H1 (cell line): ENCODE measurements at regions not wholly inside any gene's neighbourhood (a gene's known extent, or its start where the extent isn't known, plus 50 kb on each side); places are given as distances from the start of the nearest gene placed in this dataset.

Experiments used
- CTCF ChIA-PET: fragments of 300-600 bp; sonication (Branson Sonifier 250); formaldehyde crosslinking; loops from one replicate; lab custom pipeline; 2021; ENCODE audit not compliant: partially characterized antibody; lab: Charles Lee
- POLR2A ChIA-PET: fragments of 300-600 bp; sonication (Branson Sonifier 250); formaldehyde crosslinking; loops from one replicate; lab custom pipeline; 2021; ENCODE audit warnings: inconsistent platforms; ENCODE audit not compliant: partially characterized antibody; lab: Charles Lee
- DNase-seq, 2 experiments: peaks; one replicate each; pipeline versions ENCODE4 v3.0.0 to v3.0.0-alpha.2; 2010 to 2022; ENCODE audit warnings: low spot score in 2 of 2, low read depth in 1 of 2, mixed read lengths in 1 of 2
- FAIRE-seq: peaks from 2 replicates; lab custom pipeline; 2011; peaks lifted over from hg19 to GRCh38; lab: Jason Lieb, UNC
- H2AFZ ChIP-seq: 2 replicates; pipeline ENCODE4 v1.8.1; 2012; ENCODE audit warnings: low read length, inconsistent platforms
- H2AK5ac ChIP-seq: 2 replicates; pipeline ENCODE4 v1.6.1; 2013; ENCODE audit warnings: low read depth, low read length
- H2BK120ac ChIP-seq: replicated peaks from 2 replicates; pipeline ENCODE3; 2013; ENCODE audit warnings: low read depth, low read length, inconsistent platforms
- H2BK12ac ChIP-seq: 2 replicates; pipeline ENCODE4 v1.6.1; 2013; ENCODE audit warnings: low read depth, low read length
- H2BK15ac ChIP-seq: 2 replicates; pipeline ENCODE4 v1.6.1; 2013; ENCODE audit warnings: low read length
- H2BK20ac ChIP-seq: 2 replicates; pipeline ENCODE4 v1.6.1; 2013; ENCODE audit warnings: low read length
- H2BK5ac ChIP-seq: 2 replicates; pipeline ENCODE4 v1.6.1; 2013; ENCODE audit warnings: low read depth, low read length
- H3K14ac ChIP-seq: 2 replicates; pipeline ENCODE4 v1.6.1; 2013; ENCODE audit warnings: inconsistent platforms; ENCODE audit not compliant: insufficient read length
- H3K18ac ChIP-seq: 2 replicates; pipeline ENCODE4 v1.6.1; 2013; ENCODE audit warnings: low read length; ENCODE audit errors: extremely low read depth
- H3K23ac ChIP-seq: 2 replicates; pipeline ENCODE4 v1.6.1; 2013; ENCODE audit warnings: inconsistent platforms; ENCODE audit not compliant: insufficient read length
- H3K23me2 ChIP-seq: 2 replicates; pipeline ENCODE4 v1.6.1; 2013; ENCODE audit warnings: low read depth, low read length
- H3K27ac ChIP-seq: 2 replicates; pipeline ENCODE4 v1.6.1; 2011; ENCODE audit warnings: low read depth, low read length, inconsistent platforms
- H3K27me3 ChIP-seq, 4 experiments: replicated peaks in 1 of 4; 1 replicate in 1 of 4; 2 replicates in 3 of 4; pipeline versions ENCODE4 v1.6.1 to v1.8.1; 2011 to 2013; ENCODE audit warnings: low read length in 3 of 4, mild to moderate bottlenecking in 3 of 4, inconsistent platforms in 2 of 4, mixed read lengths in 2 of 4, moderate library complexity in 1 of 4; ENCODE audit not compliant: control insufficient read depth in 3 of 4, insufficient read depth in 3 of 4; ENCODE audit errors: extremely low read depth in 1 of 4
- H3K36me3 ChIP-seq, 4 experiments: 2 replicates each; pipeline versions ENCODE4 v1.6.1 to v1.8.1; 2011 to 2013; ENCODE audit warnings: mild to moderate bottlenecking in 4 of 4, low read length in 3 of 4, moderate library complexity in 2 of 4, control low read depth in 1 of 4, inconsistent platforms in 1 of 4; ENCODE audit not compliant: insufficient read depth in 4 of 4, control insufficient read depth in 2 of 4
- H3K4ac ChIP-seq: replicated peaks from 2 replicates; pipeline ENCODE3; 2013; ENCODE audit warnings: low read length, low read depth, mixed read lengths, inconsistent platforms; ENCODE audit not compliant: insufficient read length
- H3K4me1 ChIP-seq, 4 experiments: replicated peaks in 1 of 4; 1 replicate in 1 of 4; 2 replicates in 3 of 4; pipeline versions ENCODE4 v1.6.1 to v1.8.1; 2011 to 2013; ENCODE audit warnings: low read length in 3 of 4, inconsistent platforms in 2 of 4, mixed read lengths in 1 of 4; ENCODE audit not compliant: insufficient read depth in 4 of 4, control insufficient read depth in 3 of 4
- H3K4me2 ChIP-seq, 2 experiments: 2 replicates each; pipeline versions ENCODE4 v1.6.1 to v1.8.1; 2011 to 2013; ENCODE audit warnings: low read depth in 2 of 2, low read length in 2 of 2, control low read depth in 1 of 2, inconsistent platforms in 1 of 2, mild to moderate bottlenecking in 1 of 2; ENCODE audit not compliant: insufficient read depth in 1 of 2
- H3K4me3 ChIP-seq, 4 experiments: fragments of 200-600, 300-600 bp in 1 of 4; sonication (generic), shearing (Covaris generic), sonication (Bioruptor Twin) in 1 of 4; 2 replicates each; pipeline versions ENCODE4 v1.5.1 to v1.8.1; 2011 to 2016; ENCODE audit warnings: low read length in 4 of 4, low read depth in 3 of 4, control low read depth in 2 of 4, inconsistent platforms in 2 of 4, mild to moderate bottlenecking in 2 of 4, mixed read lengths in 1 of 4, moderate library complexity in 1 of 4; ENCODE audit not compliant: insufficient read depth in 2 of 4; ENCODE audit errors: extremely low read depth in 1 of 4
- H3K56ac ChIP-seq: replicated peaks from 2 replicates; pipeline ENCODE3; 2013; ENCODE audit warnings: low read depth, mild to moderate bottlenecking, mixed read lengths, low read length, inconsistent platforms; ENCODE audit not compliant: insufficient read length
- H3K79me1 ChIP-seq: 2 replicates; pipeline ENCODE4 v1.6.1; 2013; ENCODE audit warnings: low read depth, low read length, control low read depth
- H3K79me2 ChIP-seq, 2 experiments: 2 replicates each; pipeline versions ENCODE4 v1.6.1 to v1.8.1; 2012 to 2013; ENCODE audit warnings: low read length in 2 of 2, mild to moderate bottlenecking in 2 of 2, inconsistent platforms in 1 of 2; ENCODE audit not compliant: insufficient read depth in 2 of 2, control insufficient read depth in 1 of 2
- H3K9ac ChIP-seq, 4 experiments: replicated peaks in 1 of 4; 1 replicate in 1 of 4; 2 replicates in 3 of 4; pipeline versions ENCODE4 v1.6.1 to v1.8.1; 2011 to 2013; ENCODE audit warnings: low read depth in 3 of 4, low read length in 3 of 4, control low read depth in 2 of 4, mild to moderate bottlenecking in 2 of 4, moderate library complexity in 2 of 4, inconsistent platforms in 1 of 4; ENCODE audit errors: extremely low read depth in 1 of 4
- H3K9me3 ChIP-seq, 2 experiments: 2 replicates each; pipeline versions ENCODE4 v1.6.1 to v1.8.1; 2012 to 2013; ENCODE audit warnings: mild to moderate bottlenecking in 2 of 2, moderate library complexity in 2 of 2, control low read depth in 1 of 2, inconsistent platforms in 1 of 2, low read depth in 1 of 2, low read length in 1 of 2, mixed read lengths in 1 of 2; ENCODE audit not compliant: insufficient read depth in 2 of 2
- H4K20me1 ChIP-seq, 2 experiments: replicated peaks in 1 of 2; 2 replicates each; pipeline versions ENCODE3 to v1.8.1; 2011 to 2013; ENCODE audit warnings: inconsistent platforms in 2 of 2, low read length in 2 of 2, mild to moderate bottlenecking in 1 of 2; ENCODE audit not compliant: insufficient read depth in 2 of 2, control insufficient read depth in 1 of 2
- H4K5ac ChIP-seq: 2 replicates; pipeline ENCODE4 v1.6.1; 2013; ENCODE audit warnings: low read length, low read depth, mixed read lengths, inconsistent platforms; ENCODE audit not compliant: insufficient read length
- H4K8ac ChIP-seq: 2 replicates; pipeline ENCODE4 v1.8.0; 2013; ENCODE audit warnings: mild to moderate bottlenecking, moderate library complexity, low read length, inconsistent platforms; ENCODE audit not compliant: insufficient read depth; ENCODE audit errors: extremely low read depth
- H4K91ac ChIP-seq: replicated peaks from 2 replicates; pipeline ENCODE3; 2013; ENCODE audit warnings: low read length, mixed read lengths, inconsistent platforms; ENCODE audit not compliant: insufficient read length
- BCL11A ChIP-seq, 2 experiments: IDR thresholded peaks; one replicate each; pipeline ENCODE4 v1.6.1; 2011; ENCODE audit warnings: low read depth in 2 of 2, low read length in 2 of 2, mild to moderate bottlenecking in 2 of 2
- BRCA1 ChIP-seq: IDR thresholded peaks from 2 replicates; pipeline ENCODE4 v1.6.1; 2012; ENCODE audit warnings: low read depth, low read length, improper control_type of control experiment
- CBX5 ChIP-seq: fragments of 300-800, 300-1000 bp; sonication (generic); IDR thresholded peaks from 2 replicates; pipeline ENCODE4 v1.7.1; 2016; ENCODE audit warnings: antibody characterized with exemption, low read length, low read depth
- EP300 ChIP-seq, 2 experiments: IDR thresholded peaks; 1 replicate in 1 of 2; 2 replicates in 1 of 2; pipeline ENCODE4 v1.6.1; 2011 to 2012; ENCODE audit warnings: low read depth in 2 of 2, low read length in 2 of 2, mild to moderate bottlenecking in 2 of 2, borderline replicate concordance in 1 of 2, inconsistent platforms in 1 of 2, moderate library complexity in 1 of 2
- NANOG ChIP-seq: IDR thresholded peaks from 2 replicates; pipeline ENCODE4 v1.6.1; 2011; ENCODE audit warnings: low read length, low read depth, mild to moderate bottlenecking, inconsistent platforms; ENCODE audit not compliant: insufficient read depth, poor library complexity, severe bottlenecking
- NRF1 ChIP-seq: IDR thresholded peaks from 2 replicates; pipeline ENCODE4 v1.6.1; 2011; ENCODE audit warnings: mild to moderate bottlenecking, low read depth, low read length, improper control_type of control experiment
- SAP30 ChIP-seq: fragments of 300-600 bp; sonication (generic); IDR thresholded peaks from 2 replicates; pipeline ENCODE4 v1.7.1; 2012; ENCODE audit warnings: low read length, moderate library complexity, mild to moderate bottlenecking, inconsistent platforms; ENCODE audit not compliant: insufficient read depth, insufficient replicate concordance
- SP2 ChIP-seq: IDR thresholded peaks from 2 replicates; pipeline ENCODE4 v1.6.1; 2012; ENCODE audit warnings: mild to moderate bottlenecking, low read length, inconsistent platforms
- SRF ChIP-seq: IDR thresholded peaks from 2 replicates; pipeline ENCODE4 v1.6.1; 2011; ENCODE audit warnings: mild to moderate bottlenecking, low read depth, low read length, moderate library complexity
- TCF12 ChIP-seq: IDR thresholded peaks from 2 replicates; pipeline ENCODE4 v1.6.1; 2011; ENCODE audit warnings: low read depth, mild to moderate bottlenecking, low read length
- YY1 ChIP-seq: IDR thresholded peaks from 2 replicates; pipeline ENCODE4 v1.6.1; 2011; ENCODE audit warnings: low read depth, mild to moderate bottlenecking, low read length
- ZNF274 ChIP-seq: IDR thresholded peaks from 2 replicates; pipeline ENCODE4 v1.7.0; 2012; ENCODE audit warnings: low read length, borderline replicate concordance; ENCODE audit errors: extremely low read depth
- WGBS, 2 experiments: shearing (Covaris generic) in 1 of 2; methylation state at CpG; one replicate each; pipeline versions ENCODE4 v1.1.6 to v1.1.7; 2013 to 2015; ENCODE audit warnings: low lambda C conversion rate in 2 of 2, mixed read lengths in 2 of 2, inconsistent platforms in 1 of 2, low coverage in 1 of 2, missing lambda C conversion rate in 1 of 2; ENCODE audit not compliant: insufficient replicate concordance in 2 of 2, insufficient coverage in 1 of 2, insufficient read length in 1 of 2; ENCODE audit errors: extremely low coverage in 1 of 2, missing lambda C conversion rate in 1 of 2; 5-methylcytosine and 5-hydroxymethylcytosine counted together

GRCh38 chr4:103497692-103498091, 222.1 kb downstream of the TACR3 start:
- H3K4me1 ChIP-seq: no peaks in the 10 kb centered on the region
- ChIA-PET CTCF (interaction anchor here (1.6 kb wide), 1 partner anchor 18 kb away, joined by 5 read pairs; no protein-coding TSS in a partner anchor), POLR2A (no interaction called here)
- no peaks in the 10 kb centered on the region for H3K79me2 ChIP-seq
- H2BK5ac ChIP-seq: no peak overlapping the region
- H3K27me3 ChIP-seq: no peaks in the 10 kb centered on the region
- H4K91ac ChIP-seq: no peak overlapping the region
- no peak overlapping the region for H3K27ac ChIP-seq
- H3K56ac ChIP-seq: no peak overlapping the region
- H3K18ac ChIP-seq: no peak overlapping the region
- H2BK12ac ChIP-seq: no peak overlapping the region
- H2BK20ac ChIP-seq: no peak overlapping the region
- no peak overlapping the region for H3K9ac ChIP-seq
- H3K9me3 ChIP-seq: no peaks in the 10 kb centered on the region
- no peak overlapping the region for H4K5ac ChIP-seq
- H3K4ac ChIP-seq: no peak overlapping the region
- H2BK15ac ChIP-seq: no peak overlapping the region
- no peak overlapping the region for H3K4me3 ChIP-seq
- no peak for FAIRE-seq
- no peak overlapping the region for H2AK5ac ChIP-seq
- H4K20me1 ChIP-seq: no peaks in the 10 kb centered on the region
- WGBS, 2 experiments: 83% methylated on average over 1 of the region's 1 CpG; no CpG with 5 or more reads in 1 of the 2 experiments
- no peak for DNase-seq
- H2AFZ ChIP-seq: no peak overlapping the region
- H3K23me2 ChIP-seq: no peaks in the 10 kb centered on the region
- H4K8ac ChIP-seq: no peak overlapping the region
- no peaks in the 10 kb centered on the region for H3K36me3 ChIP-seq
- no peak overlapping the region for H2BK120ac ChIP-seq
- no peak overlapping the region for H3K4me2 ChIP-seq
- H3K79me1 ChIP-seq: no peaks in the 10 kb centered on the region
- H3K14ac ChIP-seq: no peak overlapping the region
- H3K23ac ChIP-seq: no peak overlapping the region
- TF ChIP-seq NRF1 (no peak), EP300 (IDR thresholded peaks at IDR 0.05; ENCODE audit: borderline replicate concordance in 1 of 2, low read depth in 2 of 2, low read length in 2 of 2) (no peak), ZNF274 (no peak), SP2 (no peak), BRCA1 (no peak), YY1 (no peak), NANOG (no peak), BCL11A (IDR thresholded peaks at IDR 0.05; ENCODE audit: low read depth in 2 of 2, low read length in 2 of 2) (no peak), CBX5 (no peak), SAP30 (no peak), SRF (no peak), TCF12 (no peak)
